Keratinocyte (primary cell): ENCODE measurements at regions not wholly inside any gene's neighbourhood (a gene's known extent, or its start where the extent isn't known, plus 50 kb on each side); places are given as distances from the start of the nearest gene placed in this dataset.

Experiments
- DNase-seq: peaks from one replicate; pipeline ENCODE4 v3.0.0-alpha.2; 2011; ENCODE audit warnings: low read depth, missing footprints, low spot score
- FAIRE-seq: peaks from 2 replicates; lab custom pipeline; 2011; peaks lifted over from hg19 to GRCh38; lab: Jason Lieb, UNC
- H2AFZ ChIP-seq: 2 replicates; pipeline ENCODE4 v1.6.0; 2012; ENCODE audit warnings: low read length, control low read depth, inconsistent platforms; ENCODE audit not compliant: control insufficient read depth
- H3K27ac ChIP-seq: 2 replicates; pipeline ENCODE4 v1.5.1; 2011; ENCODE audit warnings: low read length; ENCODE audit not compliant: control insufficient read depth, insufficient read depth
- H3K27me3 ChIP-seq: 3 replicates; pipeline ENCODE4 v1.6.0; 2011; ENCODE audit warnings: low read length; ENCODE audit not compliant: control insufficient read depth, insufficient read depth; ENCODE audit errors: extremely low read depth
- H3K36me3 ChIP-seq, 2 experiments: 2 replicates in 1 of 2; 3 replicates in 1 of 2; pipeline ENCODE4 v1.5.1; 2011; ENCODE audit warnings: low read length in 2 of 2, mild to moderate bottlenecking in 1 of 2; ENCODE audit not compliant: control insufficient read depth in 2 of 2, insufficient read depth in 2 of 2; ENCODE audit errors: extremely low read depth in 1 of 2
- H3K4me1 ChIP-seq: 3 replicates; pipeline ENCODE4 v1.5.1; 2011; ENCODE audit warnings: low read length; ENCODE audit not compliant: control insufficient read depth, insufficient read depth; ENCODE audit errors: extremely low read depth
- H3K4me2 ChIP-seq: 3 replicates; pipeline ENCODE4 v1.6.0; 2011; ENCODE audit warnings: low read depth, low read length; ENCODE audit not compliant: control insufficient read depth, insufficient read depth; ENCODE audit errors: extremely low read depth
- H3K4me3 ChIP-seq, 3 experiments: fragments of 200-600 bp in 1 of 3; sonication (generic) in 1 of 3; 2 replicates in 2 of 3; 3 replicates in 1 of 3; pipeline ENCODE4 v1.5.1; 2011 to 2016; ENCODE audit warnings: low read length in 3 of 3, mild to moderate bottlenecking in 3 of 3, control low read depth in 2 of 3, inconsistent platforms in 1 of 3, low read depth in 1 of 3, mixed read lengths in 1 of 3, mixed run types in 1 of 3, moderate library complexity in 1 of 3; ENCODE audit not compliant: control insufficient read depth in 2 of 3, insufficient read depth in 2 of 3; ENCODE audit errors: extremely low read depth in 1 of 3
- H3K79me2 ChIP-seq: 2 replicates; pipeline ENCODE4 v1.6.0; 2012; ENCODE audit warnings: low read length; ENCODE audit not compliant: control insufficient read depth, insufficient read depth
- H3K9ac ChIP-seq: 3 replicates; pipeline ENCODE4 v1.6.0; 2011; ENCODE audit warnings: low read length; ENCODE audit not compliant: control insufficient read depth, insufficient read depth; ENCODE audit errors: extremely low read depth
- H3K9me1 ChIP-seq: 3 replicates; pipeline ENCODE4 v1.6.0; 2011; ENCODE audit warnings: low read length; ENCODE audit not compliant: control insufficient read depth, insufficient read depth; ENCODE audit errors: extremely low read depth
- H3K9me3 ChIP-seq: 2 replicates; pipeline ENCODE4 v1.5.1; 2012; ENCODE audit warnings: low read depth, low read length; ENCODE audit not compliant: control insufficient read depth
- H4K20me1 ChIP-seq: 3 replicates; pipeline ENCODE4 v1.6.0; 2011; ENCODE audit warnings: low read length; ENCODE audit not compliant: control insufficient read depth, insufficient read depth; ENCODE audit errors: extremely low read depth
- EZH2 ChIP-seq: IDR thresholded peaks from one replicate; pipeline ENCODE4 v1.6.1; 2012; ENCODE audit warnings: inconsistent platforms, mild to moderate bottlenecking, low read length, moderate library complexity
- dilution Hi-C: fragments of 300-500 bp; cut with MboI; formaldehyde crosslinking; loops from one replicate; pipeline ENCODE4 v1.7.0; 2020; ENCODE audit warnings: low sequenced_read_pairs; ENCODE audit not compliant: extremely low pct_ligation_motif_present
- TF ChIP-seq, protein P1 (sequence below), 3 experiments: IDR thresholded peaks in 1 of 3; conservative IDR thresholded peaks in 1 of 3; optimal IDR thresholded peaks in 1 of 3; 2 replicates in 2 of 3; 3 replicates in 1 of 3; pipeline versions ENCODE3 to v1.5.1; 2011; ENCODE audit warnings: low read length in 3 of 3, mild to moderate bottlenecking in 3 of 3, moderate library complexity in 2 of 3, control low read depth in 1 of 3, inconsistent platforms in 1 of 3; ENCODE audit not compliant: insufficient read depth in 2 of 3; ENCODE audit errors: extremely low read depth in 1 of 3

- H3K27me3 ChIP-seq = no peaks in the 10 kb centered on the region
- TF ChIP-seq EZH2 = no peak
- TF ChIP-seq, protein P1, sequence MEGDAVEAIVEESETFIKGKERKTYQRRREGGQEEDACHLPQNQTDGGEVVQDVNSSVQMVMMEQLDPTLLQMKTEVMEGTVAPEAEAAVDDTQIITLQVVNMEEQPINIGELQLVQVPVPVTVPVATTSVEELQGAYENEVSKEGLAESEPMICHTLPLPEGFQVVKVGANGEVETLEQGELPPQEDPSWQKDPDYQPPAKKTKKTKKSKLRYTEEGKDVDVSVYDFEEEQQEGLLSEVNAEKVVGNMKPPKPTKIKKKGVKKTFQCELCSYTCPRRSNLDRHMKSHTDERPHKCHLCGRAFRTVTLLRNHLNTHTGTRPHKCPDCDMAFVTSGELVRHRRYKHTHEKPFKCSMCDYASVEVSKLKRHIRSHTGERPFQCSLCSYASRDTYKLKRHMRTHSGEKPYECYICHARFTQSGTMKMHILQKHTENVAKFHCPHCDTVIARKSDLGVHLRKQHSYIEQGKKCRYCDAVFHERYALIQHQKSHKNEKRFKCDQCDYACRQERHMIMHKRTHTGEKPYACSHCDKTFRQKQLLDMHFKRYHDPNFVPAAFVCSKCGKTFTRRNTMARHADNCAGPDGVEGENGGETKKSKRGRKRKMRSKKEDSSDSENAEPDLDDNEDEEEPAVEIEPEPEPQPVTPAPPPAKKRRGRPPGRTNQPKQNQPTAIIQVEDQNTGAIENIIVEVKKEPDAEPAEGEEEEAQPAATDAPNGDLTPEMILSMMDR (optimal IDR thresholded peaks at IDR 0.05 in 1 of 3, IDR thresholded peaks at IDR 0.05 in 1 of 3, conservative IDR thresholded peaks at IDR 0.05 in 1 of 3; ENCODE audit: extremely low read depth in 1 of 3, insufficient read depth in 2 of 3, low read length in 3 of 3) = no peak
- no peaks in the 10 kb centered on the region for H3K36me3 ChIP-seq
- H3K27ac ChIP-seq = no peak overlapping the region
- H3K9me1 ChIP-seq = no peaks in the 10 kb centered on the region
- FAIRE-seq (no peak), DNase-seq (no peak)
- H2AFZ ChIP-seq = no peak overlapping the region
- H3K79me2 ChIP-seq = no peaks in the 10 kb centered on the region
- no peak overlapping the region for H3K9ac ChIP-seq
- no peaks in the 10 kb centered on the region for H3K9me3 ChIP-seq
- no peak overlapping the region for H3K4me3 ChIP-seq
- no peaks in the 10 kb centered on the region for H4K20me1 ChIP-seq
- dilution Hi-C loops = no loop called here
- H3K4me2 ChIP-seq = no peak overlapping the region
- H3K4me1 ChIP-seq = no peaks in the 10 kb centered on the region
These were observed 599.7 kb upstream of the FTMT start for GRCh38 chr5:121251954-121252353.

- no peaks in the 10 kb centered on the region for H3K36me3 ChIP-seq
- no peak for DNase-seq
- no peak overlapping the region for H3K9ac ChIP-seq
- no peak overlapping the region for H2AFZ ChIP-seq
- H3K27ac ChIP-seq = no peak overlapping the region
- dilution Hi-C loops = no loop called here
- no peaks in the 10 kb centered on the region for H3K79me2 ChIP-seq
- H3K9me3 ChIP-seq = no peaks in the 10 kb centered on the region
- no peak overlapping the region for H3K4me2 ChIP-seq
- H3K4me1 ChIP-seq = no peaks in the 10 kb centered on the region
- no peak for FAIRE-seq
- no peaks in the 10 kb centered on the region for H3K9me1 ChIP-seq
- no peak overlapping the region for H3K4me3 ChIP-seq
- TF ChIP-seq EZH2 = no peak
- TF ChIP-seq, protein P1 (optimal IDR thresholded peaks at IDR 0.05 in 1 of 3, IDR thresholded peaks at IDR 0.05 in 1 of 3, conservative IDR thresholded peaks at IDR 0.05 in 1 of 3; ENCODE audit: extremely low read depth in 1 of 3, insufficient read depth in 2 of 3, low read length in 3 of 3) = no peak
- no peaks in the 10 kb centered on the region for H4K20me1 ChIP-seq
- no peaks in the 10 kb centered on the region for H3K27me3 ChIP-seq
These were observed 594.1 kb upstream of the FTMT start for GRCh38 chr5:121257621-121258020.
